HG03460 (cell line): ENCODE measurements at regions not wholly inside any gene's neighbourhood (a gene's known extent, or its start where the extent isn't known, plus 50 kb on each side); places are given as distances from the start of the nearest gene placed in this dataset.
"Not testable (repeated sequence)": the region's sequence is repeated elsewhere in the genome, so short reads cannot be mapped to it uniquely, and the experiment has no call there.

Source experiments
- ATAC-seq: cut with Tn5 transposase; IDR thresholded peaks from one replicate; pipeline ENCODE4 v1.9.1; 2021; ENCODE audit not compliant: unreplicated experiment

DNA sequence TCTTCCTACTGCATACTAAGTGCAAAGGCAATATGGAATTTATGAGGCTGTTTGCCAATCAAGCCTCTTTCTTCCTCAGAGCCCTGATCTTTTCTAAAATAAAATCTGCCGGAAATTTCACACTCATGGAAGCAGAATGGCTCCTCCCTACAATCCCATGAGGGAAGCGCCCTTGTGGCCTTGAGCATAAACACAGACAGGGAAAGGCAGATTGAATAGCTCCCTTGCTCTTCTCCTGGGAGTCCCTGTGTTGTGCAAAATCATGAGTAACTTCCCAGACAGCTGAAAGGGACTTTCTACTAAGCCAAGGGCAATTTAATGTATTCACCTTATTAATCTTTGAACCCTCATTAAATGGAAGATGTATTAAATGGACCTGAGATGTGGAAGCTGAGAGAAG lies 226.1 kb upstream of the PIK3R1 start:
- no peak for ATAC-seq

DNA sequence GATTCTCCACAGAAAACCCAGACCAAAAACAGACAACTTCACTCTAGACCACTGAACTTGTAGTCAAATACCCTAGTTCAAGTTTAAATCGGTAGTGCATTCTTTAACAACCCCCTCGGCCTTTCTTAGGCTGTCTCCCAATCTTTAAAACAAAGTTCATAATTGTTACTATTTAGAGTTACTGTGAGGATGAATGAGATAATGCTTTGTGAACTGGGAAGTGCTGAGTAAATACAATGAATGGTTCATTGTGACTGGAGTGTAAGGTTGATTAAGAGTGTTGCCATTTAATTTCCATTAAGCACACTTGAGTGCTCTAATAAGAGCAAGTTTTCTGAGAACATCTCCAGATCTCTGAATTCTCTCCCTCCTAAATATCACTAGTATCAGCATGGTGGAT lies 228.8 kb upstream of the PIK3R1 start:
- no peak for ATAC-seq

- ATAC-seq = no peak
Measured at GRCh38 chr5:67985686-67986387, 229.7 kb upstream of the PIK3R1 start.

DNA sequence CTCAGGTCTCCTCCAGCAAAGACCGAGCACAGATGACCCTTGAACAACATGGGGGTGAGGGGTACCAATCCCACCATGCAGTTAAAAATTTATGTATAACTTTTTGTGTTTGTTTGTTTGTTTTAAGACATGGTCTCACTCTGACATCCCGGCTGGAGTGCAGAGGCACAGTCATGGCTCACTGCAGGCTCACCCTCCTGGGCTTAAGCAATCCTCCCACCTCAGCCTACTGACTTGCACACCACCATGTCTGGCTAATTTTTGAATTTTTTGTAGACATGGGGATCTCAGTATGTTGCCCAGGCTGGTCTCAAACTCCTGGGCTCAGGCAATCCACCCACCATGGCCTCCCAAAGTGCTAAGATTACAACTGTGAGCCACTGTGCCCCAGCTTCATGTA lies 231.0 kb upstream of the PIK3R1 start:
- ATAC-seq = no peak

- ATAC-seq = no peak
Measured at GRCh38 chr5:67983251-67984110, 232.1 kb upstream of the PIK3R1 start.

- not testable (repeated sequence) for ATAC-seq
Measured at GRCh38 chr5:67982160-67982559, 233.4 kb upstream of the PIK3R1 start.

DNA sequence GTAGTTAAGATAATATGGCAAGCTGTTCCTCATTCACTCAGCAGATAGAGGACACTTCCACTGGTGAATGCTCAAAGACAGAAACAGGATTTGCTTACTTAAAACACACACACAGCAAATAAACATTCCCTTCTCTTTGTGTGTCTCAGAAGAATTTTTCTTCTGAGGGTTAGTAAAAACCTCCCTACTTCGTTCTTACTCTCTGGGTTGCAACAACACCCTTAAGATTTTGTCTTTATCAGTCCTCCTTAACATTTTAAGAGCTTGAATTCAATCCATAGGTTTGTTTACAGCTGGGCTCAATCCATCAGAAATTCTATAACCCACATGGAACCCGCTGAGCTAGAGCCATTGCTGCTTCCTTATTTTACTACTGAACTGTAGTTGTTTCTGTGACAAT lies 237.4 kb upstream of the PIK3R1 start:
- ATAC-seq = no peak

DNA sequence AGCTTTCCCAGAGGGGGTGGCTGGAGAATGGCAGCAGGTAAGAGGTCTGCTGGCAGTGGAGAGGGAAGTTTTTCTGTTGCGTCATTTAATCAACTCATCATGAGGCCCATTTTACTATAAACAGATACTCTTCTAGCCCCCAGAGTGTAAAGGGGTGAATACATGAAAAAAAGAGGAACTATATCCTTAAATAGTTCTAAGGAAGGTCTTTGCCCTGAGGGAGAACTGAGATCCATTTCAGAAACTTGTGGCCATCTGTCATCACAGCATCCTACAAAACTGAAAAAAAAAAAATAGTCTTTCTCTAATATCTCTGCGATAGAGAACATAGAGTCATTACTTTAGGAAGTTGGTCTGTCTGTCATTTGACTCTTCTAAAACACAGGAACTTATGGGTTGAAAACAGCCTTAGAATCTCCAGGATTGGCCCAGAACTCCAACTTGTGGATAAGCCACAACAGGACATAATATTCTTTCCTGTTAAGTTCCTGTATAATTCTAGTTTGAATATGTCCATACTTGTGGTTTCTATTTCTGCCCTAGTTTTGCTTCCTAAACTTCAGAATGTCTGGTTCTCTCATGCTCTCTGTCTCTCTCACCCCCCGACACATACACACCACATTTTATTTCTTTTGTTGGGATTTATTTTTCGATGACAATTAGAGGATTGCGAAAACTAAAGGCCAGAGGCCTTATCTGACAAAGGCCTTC lies 238.5 kb upstream of the PIK3R1 start:
- ATAC-seq = no peak

DNA sequence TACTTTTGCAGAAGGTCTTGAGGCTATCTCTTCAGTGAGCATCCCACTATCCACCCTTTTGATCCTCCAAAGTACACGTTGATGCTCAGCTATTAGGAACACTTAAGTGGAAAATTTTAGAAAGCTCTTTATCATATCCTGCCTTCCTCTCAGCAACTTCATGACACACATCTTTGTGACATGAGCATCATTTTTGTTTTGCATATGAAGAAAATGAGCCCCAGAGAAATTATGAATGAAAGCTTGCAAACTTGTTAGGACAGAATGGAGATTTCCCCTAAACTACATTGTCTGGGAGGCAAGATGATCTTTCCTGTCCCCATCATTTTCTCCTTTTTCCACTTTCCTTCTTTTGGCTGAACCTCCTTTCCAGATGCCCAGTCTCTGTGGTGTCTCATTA lies 239.4 kb upstream of the PIK3R1 start:
- no peak for ATAC-seq

- ATAC-seq = no peak
Measured at GRCh38 chr5:67974471-67974870, 241.1 kb upstream of the PIK3R1 start.

GRCh38 chr5:67974054-67974453 lies 241.5 kb upstream of the PIK3R1 start:
- ATAC-seq = no peak

- ATAC-seq = no peak
Measured at GRCh38 chr5:67971971-67972821, 243.4 kb upstream of the PIK3R1 start.

GRCh38 chr5:67971223-67971830 lies 244.2 kb upstream of the PIK3R1 start:
- no peak for ATAC-seq

GRCh38 chr5:67969631-67970030 lies 245.9 kb upstream of the PIK3R1 start:
- no peak for ATAC-seq

- no peak for ATAC-seq
Measured at GRCh38 chr5:67969176-67969575, 246.4 kb upstream of the PIK3R1 start.

GRCh38 chr5:67966712-67967111 lies 248.8 kb upstream of the PIK3R1 start:
- ATAC-seq = no peak

GRCh38 chr5:67964619-67965018 lies 250.9 kb upstream of the PIK3R1 start:
- ATAC-seq = no peak

- no peak for ATAC-seq
Measured at GRCh38 chr5:67963789-67964519, 251.6 kb upstream of the PIK3R1 start.

DNA sequence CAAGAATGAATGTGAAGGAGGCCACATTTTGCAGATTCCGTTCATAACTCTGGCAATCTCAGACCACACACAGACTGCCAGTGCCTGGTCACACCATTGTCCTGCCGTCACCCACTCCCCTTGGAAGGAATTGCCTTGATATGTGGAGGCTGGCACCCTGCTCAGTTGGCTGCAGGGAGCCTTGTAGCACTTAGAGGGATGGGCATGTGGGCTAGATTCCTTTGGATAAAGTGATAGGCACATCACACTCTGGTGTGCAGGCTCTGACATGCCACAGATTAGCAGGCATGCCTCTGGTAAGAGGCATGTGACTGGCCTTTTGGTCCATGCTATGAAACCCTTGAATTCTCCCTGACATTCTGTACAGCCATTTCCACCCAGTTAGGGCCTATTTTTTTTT lies 254.6 kb upstream of the PIK3R1 start:
- ATAC-seq = no peak

GRCh38 chr5:67957374-67957773 lies 258.2 kb upstream of the PIK3R1 start:
- no peak for ATAC-seq
